CD4-positive, alpha-beta memory T cell (primary cell): ENCODE measurements at regions not wholly inside any gene's neighbourhood (a gene's known extent, or its start where the extent isn't known, plus 50 kb on each side); places are given as distances from the start of the nearest gene placed in this dataset.

ENCODE experiments used
- CTCF ChIA-PET: fragments of 350-600 bp; sonication (Branson Sonifier 250); formaldehyde crosslinking; loops from one replicate; lab custom pipeline; 2021; ENCODE audit warnings: inconsistent platforms; ENCODE audit not compliant: partially characterized antibody; lab: Charles Lee
- POLR2A ChIA-PET: fragments of 350-600 bp; sonication (Branson Sonifier 250); formaldehyde crosslinking; loops from one replicate; lab custom pipeline; 2021; ENCODE audit not compliant: partially characterized antibody; lab: Charles Lee
- DNase-seq, 5 donors: peaks; one replicate each; pipeline versions ENCODE4 v3.0.0 to v3.0.0-alpha.2; 2020 to 2022; ENCODE audit warnings: mixed read lengths in 1 of 5
- H3K27ac ChIP-seq: one replicate; pipeline ENCODE4 v1.7.0; 2013; ENCODE audit warnings: low read depth, low read length
- H3K27me3 ChIP-seq: 2 replicates; pipeline ENCODE4 v1.7.0; 2013; ENCODE audit warnings: mild to moderate bottlenecking, low read length, moderate library complexity; ENCODE audit not compliant: insufficient read depth
- H3K36me3 ChIP-seq: 2 replicates; pipeline ENCODE4 v1.7.0; 2013; ENCODE audit warnings: mild to moderate bottlenecking, low read length, moderate library complexity; ENCODE audit not compliant: insufficient read depth
- H3K4me1 ChIP-seq: 2 replicates; pipeline ENCODE4 v1.7.0; 2013; ENCODE audit warnings: mild to moderate bottlenecking, low read length, moderate library complexity; ENCODE audit not compliant: insufficient read depth
- H3K4me3 ChIP-seq, 2 donors: one replicate each; pipeline ENCODE4 v1.7.0; 2013; ENCODE audit warnings: low read length in 2 of 2, mild to moderate bottlenecking in 1 of 2
- H3K9me3 ChIP-seq, 2 donors: one replicate each; pipeline ENCODE4 v1.7.0; 2013; ENCODE audit warnings: low read length in 2 of 2, control low read depth in 1 of 2; ENCODE audit not compliant: control insufficient read depth in 1 of 2
- H3K27ac Mint-ChIP-seq, 7 donors: one replicate each; pipeline ENCODE4 v1.8.0; 2020 to 2021; ENCODE audit warnings: mixed read lengths in 7 of 7, mild to moderate bottlenecking in 6 of 7, inconsistent platforms in 3 of 7, moderate library complexity in 3 of 7
- H3K27me3 Mint-ChIP-seq, 2 donors: one replicate each; pipeline ENCODE4 v1.8.0; 2020 to 2021; ENCODE audit warnings: mixed read lengths in 2 of 2
- H3K36me3 Mint-ChIP-seq, 2 donors: one replicate each; pipeline ENCODE4 v1.8.0; 2020 to 2021; ENCODE audit warnings: mixed read lengths in 2 of 2, inconsistent platforms in 1 of 2, mild to moderate bottlenecking in 1 of 2
- H3K4me1 Mint-ChIP-seq, 4 donors: one replicate each; pipeline ENCODE4 v1.8.0; 2020 to 2021; ENCODE audit warnings: mixed read lengths in 4 of 4, mild to moderate bottlenecking in 1 of 4
- H3K4me3 Mint-ChIP-seq, 8 donors: one replicate each; pipeline ENCODE4 v1.8.0; 2020 to 2021; ENCODE audit warnings: mixed read lengths in 8 of 8, mild to moderate bottlenecking in 7 of 8, moderate library complexity in 6 of 8, inconsistent platforms in 3 of 8
- H3K9me3 Mint-ChIP-seq, 8 donors: one replicate each; pipeline ENCODE4 v1.8.0; 2020 to 2021; ENCODE audit warnings: mixed read lengths in 8 of 8, mild to moderate bottlenecking in 5 of 8, inconsistent platforms in 3 of 8, moderate library complexity in 1 of 8
- intact Hi-C: fragments of 100-400 bp; cut with micrococcal nuclease; formaldehyde crosslinking; loops from one replicate; pipeline ENCODE4 v1.15.1; 2023

DNA sequence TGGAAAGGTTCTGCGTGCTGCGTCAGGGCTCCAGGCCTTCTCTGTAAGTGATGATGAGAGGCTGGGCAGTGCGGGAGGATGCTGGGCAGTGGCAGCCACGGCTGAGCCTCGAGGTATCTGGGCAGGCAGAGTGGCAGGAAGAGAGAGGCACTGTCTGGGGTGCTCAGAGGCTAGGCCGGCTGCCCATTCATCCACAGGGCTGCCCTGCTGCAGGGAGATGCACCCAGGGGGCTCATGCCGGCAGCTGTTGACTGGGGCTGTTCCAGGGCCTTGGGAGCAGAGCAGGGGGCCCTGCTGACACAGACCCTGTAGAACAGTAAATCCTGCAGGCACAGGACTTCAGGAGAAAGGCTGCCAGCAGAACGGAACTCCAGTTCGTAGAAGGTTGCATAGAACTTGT is 88.8 kb downstream of the BOD1 start:
- no peak overlapping the region for H3K4me3 Mint-ChIP-seq
- Histone ChIP-seq H3K9me3 (no peaks in the 10 kb centered on the region), H3K4me3 (no peak overlapping the region), H3K36me3 (no peaks in the 10 kb centered on the region), H3K4me1 (no peaks in the 10 kb centered on the region), H3K27ac (no peak overlapping the region), H3K27me3 (no peaks in the 10 kb centered on the region)
- ChIA-PET POLR2A (no interaction called here), CTCF (no interaction called here)
- H3K9me3 Mint-ChIP-seq: peaks cover 0 to 3% (median 0%) of the 10 kb centered on the region in 8 donors
- no peaks in the 10 kb centered on the region for H3K4me1 Mint-ChIP-seq
- intact Hi-C loops: no loop called here
- no peak overlapping the region for H3K27ac Mint-ChIP-seq
- DNase-seq: no peak
- H3K27me3 Mint-ChIP-seq: peaks cover 3 to 4% of the 10 kb centered on the region in 2 donors
- H3K36me3 Mint-ChIP-seq: no peaks in the 10 kb centered on the region

DNA sequence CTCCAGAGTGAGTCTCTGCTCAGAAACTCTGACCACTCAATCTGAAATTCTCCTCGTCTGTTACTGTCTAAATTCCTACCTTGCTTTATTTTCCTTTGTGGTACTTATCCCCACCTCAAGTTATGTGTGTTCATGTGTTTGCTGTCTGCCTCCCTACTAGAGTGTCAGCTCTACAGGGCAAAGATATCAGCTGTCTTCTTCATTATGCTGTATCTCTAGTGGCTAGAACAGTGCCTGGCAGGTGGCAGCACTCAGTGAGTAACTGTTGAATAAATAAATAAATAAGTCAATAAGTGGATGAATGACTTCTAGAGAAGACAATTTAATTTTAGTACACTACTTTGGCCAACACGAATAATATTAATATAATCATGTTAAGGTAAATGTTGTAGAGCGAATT is 92.3 kb downstream of the BOD1 start:
- no peak for DNase-seq
- no peaks in the 10 kb centered on the region for H3K27me3 ChIP-seq
- no peak overlapping the region for H3K4me3 ChIP-seq
- intact Hi-C loops: no loop called here
- ChIA-PET POLR2A (no interaction called here), CTCF (no interaction called here)
- H3K27ac ChIP-seq: no peak overlapping the region
- H3K4me3 Mint-ChIP-seq: no peak overlapping the region
- H3K4me1 Mint-ChIP-seq: no peaks in the 10 kb centered on the region
- no peaks in the 10 kb centered on the region for H3K4me1 ChIP-seq
- H3K9me3 Mint-ChIP-seq: peaks cover 0 to 18% (median 8%) of the 10 kb centered on the region in 8 donors
- H3K36me3 Mint-ChIP-seq: no peaks in the 10 kb centered on the region
- H3K27ac Mint-ChIP-seq: no peak overlapping the region
- no peaks in the 10 kb centered on the region for H3K36me3 ChIP-seq
- no peaks in the 10 kb centered on the region for H3K9me3 ChIP-seq
- H3K27me3 Mint-ChIP-seq: peaks cover 0 to 3% of the 10 kb centered on the region in 2 donors

DNA sequence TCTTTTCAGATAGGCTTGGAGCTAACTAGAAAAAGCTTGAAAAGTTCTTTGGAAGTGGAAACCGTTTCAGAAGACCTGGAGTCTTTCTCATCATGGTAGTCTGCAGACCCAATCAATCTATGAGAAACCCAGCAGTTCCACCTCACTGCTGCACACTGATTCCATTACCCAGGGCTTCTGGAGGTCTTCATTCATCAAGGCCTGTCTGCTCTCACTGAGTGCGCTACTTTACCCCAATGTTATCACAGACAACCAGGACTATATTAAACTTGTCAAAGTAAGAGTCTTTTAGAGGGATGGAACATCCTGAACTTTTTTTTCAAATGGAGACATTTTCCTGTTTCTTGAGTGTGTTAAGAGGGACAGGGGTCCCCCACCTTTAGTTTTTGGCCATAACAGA is 93.1 kb downstream of the BOD1 start:
- no peak overlapping the region for H3K4me3 ChIP-seq
- DNase-seq: no peak
- no peaks in the 10 kb centered on the region for H3K9me3 ChIP-seq
- ChIA-PET POLR2A (no interaction called here), CTCF (no interaction called here)
- no peaks in the 10 kb centered on the region for H3K36me3 ChIP-seq
- Mint-ChIP-seq H3K4me3 (no peak overlapping the region), H3K27ac (no peak overlapping the region), H3K4me1 (no peaks in the 10 kb centered on the region), H3K27me3 (peaks cover 0 to 3% of the 10 kb centered on the region in 2 donors), H3K36me3 (no peaks in the 10 kb centered on the region), H3K9me3 (peaks cover 0 to 18% (median 8%) of the 10 kb centered on the region in 8 donors)
- no peak overlapping the region for H3K27ac ChIP-seq
- no peaks in the 10 kb centered on the region for H3K27me3 ChIP-seq
- no peaks in the 10 kb centered on the region for H3K4me1 ChIP-seq
- intact Hi-C loops: no loop called here

DNA sequence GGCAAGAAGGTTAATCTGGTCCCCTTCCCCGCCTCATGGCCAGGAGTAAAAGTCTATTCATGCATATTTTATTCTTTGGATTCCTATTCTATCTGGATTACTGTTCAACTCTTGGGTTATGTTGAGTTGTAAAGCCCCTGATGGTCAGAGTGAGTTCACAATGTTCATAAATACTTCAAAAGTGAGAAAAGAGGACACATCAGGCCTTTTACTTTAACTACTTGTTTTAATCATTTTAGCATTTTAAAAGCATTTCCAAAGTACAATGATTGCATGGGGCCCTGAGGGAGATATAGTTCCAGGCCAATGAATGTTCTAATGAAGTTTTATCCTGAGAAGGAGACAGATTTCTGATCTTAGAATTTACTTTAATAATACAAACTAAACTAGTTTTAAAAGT is 93.9 kb downstream of the BOD1 start:
- POLR2A ChIA-PET: no interaction called here
- no peak overlapping the region for H3K4me3 Mint-ChIP-seq
- Histone ChIP-seq H3K4me3 (no peak overlapping the region), H3K9me3 (no peaks in the 10 kb centered on the region), H3K27me3 (no peaks in the 10 kb centered on the region), H3K4me1 (no peaks in the 10 kb centered on the region), H3K36me3 (no peaks in the 10 kb centered on the region), H3K27ac (no peak overlapping the region)
- peaks cover 0 to 18% (median 10%) of the 10 kb centered on the region in 8 donors for H3K9me3 Mint-ChIP-seq
- peaks cover 0 to 7% of the 10 kb centered on the region in 2 donors for H3K27me3 Mint-ChIP-seq
- no peaks in the 10 kb centered on the region for H3K4me1 Mint-ChIP-seq
- intact Hi-C loops: no loop called here
- no peak for DNase-seq
- CTCF ChIA-PET: no interaction called here
- H3K27ac Mint-ChIP-seq: no peak overlapping the region
- H3K36me3 Mint-ChIP-seq: no peaks in the 10 kb centered on the region

DNA sequence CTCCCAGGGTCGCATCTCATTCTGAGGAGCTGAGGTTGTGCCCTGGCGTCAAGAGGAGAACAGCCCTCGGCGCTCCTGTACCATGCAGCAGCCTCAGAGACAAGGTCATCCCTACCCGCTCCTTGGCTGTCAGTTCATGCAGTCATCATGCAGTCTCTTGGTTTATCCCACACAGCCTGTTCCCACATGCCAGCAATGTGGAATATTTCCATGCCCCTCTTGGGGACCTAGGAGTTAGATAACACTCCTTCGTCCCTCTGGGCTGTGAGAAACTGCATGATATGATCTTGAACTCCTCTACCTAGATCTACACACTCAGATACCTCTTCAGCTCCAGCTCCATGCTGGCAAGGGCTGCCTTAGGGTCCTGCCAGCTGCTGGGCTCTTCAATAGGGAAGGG is 97.6 kb downstream of the BOD1 start:
- no peaks in the 10 kb centered on the region for H3K4me1 Mint-ChIP-seq

DNA sequence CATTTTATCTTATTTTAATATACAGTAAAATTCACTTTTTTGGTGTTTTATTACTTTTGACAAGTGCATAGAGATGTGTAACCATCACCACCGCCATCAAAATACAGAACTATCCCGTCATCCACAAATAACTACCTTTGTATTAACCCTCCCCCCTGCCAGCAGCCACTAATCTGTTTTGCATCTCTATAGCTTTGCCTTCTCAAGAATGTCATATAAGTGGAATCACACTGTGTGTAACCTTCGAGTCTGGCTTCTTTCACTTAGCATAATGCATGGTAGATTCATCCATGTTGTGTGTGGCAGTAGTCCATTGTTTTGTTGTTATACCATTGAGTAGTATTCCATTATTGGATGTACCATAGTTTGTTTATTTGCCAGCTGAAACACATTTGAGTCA is 98.8 kb downstream of the BOD1 start:
- H3K4me1 Mint-ChIP-seq: no peaks in the 10 kb centered on the region

More for the DNA sequence above, 97.6 kb downstream of the BOD1 start:
- no peak for DNase-seq
- Histone ChIP-seq H3K36me3 (no peaks in the 10 kb centered on the region), H3K4me3 (no peak overlapping the region), H3K9me3 (no peaks in the 10 kb centered on the region), H3K27me3 (no peaks in the 10 kb centered on the region), H3K27ac (no peak overlapping the region), H3K4me1 (no peaks in the 10 kb centered on the region)
- peaks cover 0 to 18% (median 9%) of the 10 kb centered on the region in 8 donors for H3K9me3 Mint-ChIP-seq
- ChIA-PET POLR2A (no interaction called here), CTCF (no interaction called here)
- H3K27ac Mint-ChIP-seq: no peak overlapping the region
- H3K4me3 Mint-ChIP-seq: peak overlapping the region in 1 of 8 donors; percentile 4
- H3K36me3 Mint-ChIP-seq: no peaks in the 10 kb centered on the region
- intact Hi-C loops: no loop called here
- H3K27me3 Mint-ChIP-seq: peaks cover 0 to 7% of the 10 kb centered on the region in 2 donors

DNA sequence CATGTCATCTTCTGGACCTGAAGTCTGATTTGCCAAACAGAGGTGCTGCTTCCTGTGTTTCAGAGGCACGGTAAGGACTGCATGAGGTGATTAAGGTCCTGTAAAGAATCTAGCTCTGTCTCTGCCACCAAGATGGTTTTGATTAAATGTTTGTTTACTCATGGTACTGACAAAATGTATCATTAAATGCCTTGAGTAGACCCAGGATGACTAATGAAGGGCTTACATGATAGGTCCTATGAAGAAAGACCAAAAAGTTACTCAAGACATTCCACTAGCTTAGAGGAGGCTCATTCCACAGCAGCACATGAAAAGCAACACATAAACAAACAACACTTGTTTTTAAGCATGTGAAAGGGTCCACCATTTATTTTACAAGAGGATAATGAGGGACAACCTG is 100.9 kb downstream of the BOD1 start:
- H3K4me1 Mint-ChIP-seq: no peaks in the 10 kb centered on the region
- H3K9me3 ChIP-seq: no peaks in the 10 kb centered on the region
- no peaks in the 10 kb centered on the region for H3K36me3 ChIP-seq
- no peak overlapping the region for H3K4me3 Mint-ChIP-seq
- POLR2A ChIA-PET: no interaction called here
- H3K27ac ChIP-seq: no peak overlapping the region
- no peaks in the 10 kb centered on the region for H3K27me3 ChIP-seq
- H3K4me3 ChIP-seq: no peak overlapping the region
- CTCF ChIA-PET: no interaction called here
- DNase-seq: no peak
- no peaks in the 10 kb centered on the region for H3K4me1 ChIP-seq
- no peaks in the 10 kb centered on the region for H3K36me3 Mint-ChIP-seq
- peaks cover 7 to 22% of the 10 kb centered on the region in 2 donors for H3K27me3 Mint-ChIP-seq
- intact Hi-C loops: no loop called here
- peaks cover 0 to 12% (median 5%) of the 10 kb centered on the region in 8 donors for H3K9me3 Mint-ChIP-seq
- no peak overlapping the region for H3K27ac Mint-ChIP-seq

More for the DNA sequence above, 98.8 kb downstream of the BOD1 start:
- no peak overlapping the region for H3K27ac ChIP-seq
- H3K27me3 ChIP-seq: no peaks in the 10 kb centered on the region
- Mint-ChIP-seq H3K27ac (no peak overlapping the region), H3K36me3 (no peaks in the 10 kb centered on the region), H3K9me3 (peaks cover 0 to 18% (median 13%) of the 10 kb centered on the region in 8 donors), H3K4me3 (no peak overlapping the region), H3K27me3 (peaks cover 4 to 13% of the 10 kb centered on the region in 2 donors)
- intact Hi-C loops: no loop called here
- no peak for DNase-seq
- H3K9me3 ChIP-seq: no peaks in the 10 kb centered on the region
- ChIA-PET CTCF (no interaction called here), POLR2A (no interaction called here)
- H3K4me1 ChIP-seq: no peaks in the 10 kb centered on the region
- H3K4me3 ChIP-seq: no peak overlapping the region
- no peaks in the 10 kb centered on the region for H3K36me3 ChIP-seq

DNA sequence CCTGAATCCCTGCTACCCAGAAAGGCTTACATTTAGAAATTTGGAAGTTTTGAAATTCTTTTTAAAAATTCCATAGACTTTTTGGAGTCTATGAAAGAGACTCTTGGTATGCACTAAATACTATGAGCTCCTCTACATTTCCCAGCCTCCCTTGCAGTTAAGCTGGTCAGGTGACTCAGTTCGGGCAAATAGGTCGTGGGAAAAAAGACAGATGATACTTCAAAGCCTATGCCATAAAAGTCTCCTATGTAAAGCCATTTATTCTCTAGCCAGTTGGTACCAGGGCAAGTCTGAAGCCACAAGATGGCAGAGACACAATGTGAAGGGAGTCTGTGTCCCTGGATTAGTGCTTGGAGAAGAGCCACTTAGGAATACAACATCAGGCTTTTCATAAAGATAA is 101.8 kb downstream of the BOD1 start:
- Mint-ChIP-seq H3K27ac (no peak overlapping the region), H3K36me3 (no peaks in the 10 kb centered on the region), H3K4me1 (no peaks in the 10 kb centered on the region), H3K27me3 (peaks cover 7 to 22% of the 10 kb centered on the region in 2 donors), H3K4me3 (no peak overlapping the region), H3K9me3 (peaks cover 0 to 12% (median 2%) of the 10 kb centered on the region in 8 donors)
- Histone ChIP-seq H3K27ac (no peak overlapping the region), H3K27me3 (no peaks in the 10 kb centered on the region), H3K9me3 (no peaks in the 10 kb centered on the region), H3K36me3 (no peaks in the 10 kb centered on the region), H3K4me3 (no peak overlapping the region), H3K4me1 (no peaks in the 10 kb centered on the region)
- DNase-seq: no peak
- intact Hi-C loops: no loop called here
- ChIA-PET CTCF (no interaction called here), POLR2A (no interaction called here)
